ENCODE measurements at regions not wholly inside any gene's neighbourhood (a gene's known extent, or its start where the extent isn't known, plus 50 kb on each side); places are given as distances from the start of the nearest gene placed in this dataset.

DNA sequence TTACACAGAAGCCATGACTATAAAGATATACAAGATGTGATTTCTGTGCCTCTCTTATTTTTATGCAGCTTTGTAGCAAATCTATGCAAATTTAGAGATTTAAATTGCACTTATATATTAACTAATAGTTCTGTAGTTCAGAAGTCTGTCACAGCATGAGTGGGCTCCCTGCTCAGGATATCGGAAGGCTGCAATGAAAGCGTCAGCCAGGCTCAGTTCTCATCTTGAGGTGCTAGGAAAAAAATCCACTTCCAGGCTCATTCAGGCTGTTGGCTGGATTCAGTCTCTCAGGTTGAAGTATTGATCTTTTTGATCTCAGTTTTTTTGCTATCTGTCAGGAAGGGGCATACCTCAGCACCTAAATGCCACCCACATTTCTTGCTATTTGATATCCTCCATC lies 487.4 kb upstream of the DEPDC1 start:
- ATAC-seq: no peak
- TF ChIP-seq TCF4 (CRISPR knock-in tag; IDR thresholded peaks at IDR 0.05; ENCODE audit: borderline replicate concordance) (no peak), ZFP3 (CRISPR knock-in tag; IDR thresholded peaks at IDR 0.05) (no peak), CSDC2 (CRISPR knock-in tag; IDR thresholded peaks at IDR 0.05) (no peak)

GRCh38 chr1:68994096-68994495 lies 497.2 kb upstream of the DEPDC1 start:
- ATAC-seq: no peak
- TF ChIP-seq RARB (CRISPR knock-in tag; IDR thresholded peaks at IDR 0.05): no peak
- TF ChIP-seq ISL1 (CRISPR knock-in tag; IDR thresholded peaks at IDR 0.05): no peak
- no peak for TF ChIP-seq ZFP3 (CRISPR knock-in tag; IDR thresholded peaks at IDR 0.05)
- TF ChIP-seq SNAI2 (CRISPR knock-in tag; IDR thresholded peaks at IDR 0.05): no peak
- no peak for TF ChIP-seq PPARA (CRISPR knock-in tag; IDR thresholded peaks at IDR 0.05; ENCODE audit: borderline replicate concordance)
- no peak for TF ChIP-seq ARNTL (CRISPR knock-in tag; IDR thresholded peaks at IDR 0.05; ENCODE audit: borderline replicate concordance, low read depth)
- TF ChIP-seq, protein P1, sequence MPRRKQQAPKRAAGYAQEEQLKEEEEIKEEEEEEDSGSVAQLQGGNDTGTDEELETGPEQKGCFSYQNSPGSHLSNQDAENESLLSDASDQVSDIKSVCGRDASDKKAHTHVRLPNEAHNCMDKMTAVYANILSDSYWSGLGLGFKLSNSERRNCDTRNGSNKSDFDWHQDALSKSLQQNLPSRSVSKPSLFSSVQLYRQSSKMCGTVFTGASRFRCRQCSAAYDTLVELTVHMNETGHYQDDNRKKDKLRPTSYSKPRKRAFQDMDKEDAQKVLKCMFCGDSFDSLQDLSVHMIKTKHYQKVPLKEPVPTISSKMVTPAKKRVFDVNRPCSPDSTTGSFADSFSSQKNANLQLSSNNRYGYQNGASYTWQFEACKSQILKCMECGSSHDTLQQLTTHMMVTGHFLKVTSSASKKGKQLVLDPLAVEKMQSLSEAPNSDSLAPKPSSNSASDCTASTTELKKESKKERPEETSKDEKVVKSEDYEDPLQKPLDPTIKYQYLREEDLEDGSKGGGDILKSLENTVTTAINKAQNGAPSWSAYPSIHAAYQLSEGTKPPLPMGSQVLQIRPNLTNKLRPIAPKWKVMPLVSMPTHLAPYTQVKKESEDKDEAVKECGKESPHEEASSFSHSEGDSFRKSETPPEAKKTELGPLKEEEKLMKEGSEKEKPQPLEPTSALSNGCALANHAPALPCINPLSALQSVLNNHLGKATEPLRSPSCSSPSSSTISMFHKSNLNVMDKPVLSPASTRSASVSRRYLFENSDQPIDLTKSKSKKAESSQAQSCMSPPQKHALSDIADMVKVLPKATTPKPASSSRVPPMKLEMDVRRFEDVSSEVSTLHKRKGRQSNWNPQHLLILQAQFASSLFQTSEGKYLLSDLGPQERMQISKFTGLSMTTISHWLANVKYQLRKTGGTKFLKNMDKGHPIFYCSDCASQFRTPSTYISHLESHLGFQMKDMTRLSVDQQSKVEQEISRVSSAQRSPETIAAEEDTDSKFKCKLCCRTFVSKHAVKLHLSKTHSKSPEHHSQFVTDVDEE (CRISPR knock-in tag; IDR thresholded peaks at IDR 0.05): no peak
- TF ChIP-seq CSDC2 (CRISPR knock-in tag; IDR thresholded peaks at IDR 0.05): no peak
- no peak for TF ChIP-seq TOX (CRISPR knock-in tag; IDR thresholded peaks at IDR 0.05; ENCODE audit: borderline replicate concordance)
- no peak for TF ChIP-seq GLIS3 (CRISPR knock-in tag; IDR thresholded peaks at IDR 0.05)

GRCh38 chr1:69016468-69016867 lies 519.6 kb upstream of the DEPDC1 start:
- no peak for TF ChIP-seq ZNF70 (CRISPR knock-in tag; IDR thresholded peaks at IDR 0.05)
- TF ChIP-seq RARB (CRISPR knock-in tag; IDR thresholded peaks at IDR 0.05): no peak
- no peak for TF ChIP-seq ZNF8 (CRISPR knock-in tag; IDR thresholded peaks at IDR 0.05)
- no peak for TF ChIP-seq PATZ1 (CRISPR knock-in tag; IDR thresholded peaks at IDR 0.05; ENCODE audit: borderline replicate concordance)
- no peak for TF ChIP-seq CREB5 (CRISPR knock-in tag; IDR thresholded peaks at IDR 0.05; ENCODE audit: low read depth)
- no peak for TF ChIP-seq ISL1 (CRISPR knock-in tag; IDR thresholded peaks at IDR 0.05)
- no peak for TF ChIP-seq GLIS3 (CRISPR knock-in tag; IDR thresholded peaks at IDR 0.05)
- TF ChIP-seq TCF4 (CRISPR knock-in tag; IDR thresholded peaks at IDR 0.05; ENCODE audit: borderline replicate concordance): no peak
- TF ChIP-seq, protein P2, sequence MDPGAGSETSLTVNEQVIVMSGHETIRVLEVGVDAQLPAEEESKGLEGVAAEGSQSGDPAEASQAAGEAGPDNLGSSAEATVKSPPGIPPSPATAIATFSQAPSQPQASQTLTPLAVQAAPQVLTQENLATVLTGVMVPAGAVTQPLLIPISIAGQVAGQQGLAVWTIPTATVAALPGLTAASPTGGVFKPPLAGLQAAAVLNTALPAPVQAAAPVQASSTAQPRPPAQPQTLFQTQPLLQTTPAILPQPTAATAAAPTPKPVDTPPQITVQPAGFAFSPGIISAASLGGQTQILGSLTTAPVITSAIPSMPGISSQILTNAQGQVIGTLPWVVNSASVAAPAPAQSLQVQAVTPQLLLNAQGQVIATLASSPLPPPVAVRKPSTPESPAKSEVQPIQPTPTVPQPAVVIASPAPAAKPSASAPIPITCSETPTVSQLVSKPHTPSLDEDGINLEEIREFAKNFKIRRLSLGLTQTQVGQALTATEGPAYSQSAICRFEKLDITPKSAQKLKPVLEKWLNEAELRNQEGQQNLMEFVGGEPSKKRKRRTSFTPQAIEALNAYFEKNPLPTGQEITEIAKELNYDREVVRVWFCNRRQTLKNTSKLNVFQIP (CRISPR knock-in tag; IDR thresholded peaks at IDR 0.05; ENCODE audit: borderline replicate concordance, low read depth): no peak
- no peak for TF ChIP-seq ESRRG (CRISPR knock-in tag; IDR thresholded peaks at IDR 0.05)
- no peak for TF ChIP-seq OSR1 (CRISPR knock-in tag; IDR thresholded peaks at IDR 0.05)
- no peak for TF ChIP-seq TOX (CRISPR knock-in tag; IDR thresholded peaks at IDR 0.05; ENCODE audit: borderline replicate concordance)
- no peak for TF ChIP-seq ZFP30 (CRISPR knock-in tag; IDR thresholded peaks at IDR 0.05)
- TF ChIP-seq SNAI2 (CRISPR knock-in tag; IDR thresholded peaks at IDR 0.05): no peak
- TF ChIP-seq CSDC2 (CRISPR knock-in tag; IDR thresholded peaks at IDR 0.05): no peak
- TF ChIP-seq BACH2 (CRISPR knock-in tag; IDR thresholded peaks at IDR 0.05; ENCODE audit: borderline replicate concordance): no peak
- TF ChIP-seq PPARA (CRISPR knock-in tag; IDR thresholded peaks at IDR 0.05; ENCODE audit: borderline replicate concordance): no peak
- TF ChIP-seq, protein P3, sequence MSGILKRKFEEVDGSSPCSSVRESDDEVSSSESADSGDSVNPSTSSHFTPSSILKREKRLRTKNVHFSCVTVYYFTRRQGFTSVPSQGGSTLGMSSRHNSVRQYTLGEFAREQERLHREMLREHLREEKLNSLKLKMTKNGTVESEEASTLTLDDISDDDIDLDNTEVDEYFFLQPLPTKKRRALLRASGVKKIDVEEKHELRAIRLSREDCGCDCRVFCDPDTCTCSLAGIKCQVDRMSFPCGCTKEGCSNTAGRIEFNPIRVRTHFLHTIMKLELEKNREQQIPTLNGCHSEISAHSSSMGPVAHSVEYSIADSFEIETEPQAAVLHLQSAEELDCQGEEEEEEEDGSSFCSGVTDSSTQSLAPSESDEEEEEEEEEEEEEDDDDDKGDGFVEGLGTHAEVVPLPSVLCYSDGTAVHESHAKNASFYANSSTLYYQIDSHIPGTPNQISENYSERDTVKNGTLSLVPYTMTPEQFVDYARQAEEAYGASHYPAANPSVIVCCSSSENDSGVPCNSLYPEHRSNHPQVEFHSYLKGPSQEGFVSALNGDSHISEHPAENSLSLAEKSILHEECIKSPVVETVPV (CRISPR knock-in tag; IDR thresholded peaks at IDR 0.05): no peak
- ATAC-seq: no peak
